Activated naive CD8-positive, alpha-beta T cell treated with anti-CD3 and anti-CD28 coated beads, Interleukin-2, amount 10 ng/mL, durations not matched to agents 7 days and 5 days (primary cell): ENCODE measurements at regions not wholly inside any gene's neighbourhood (a gene's known extent, or its start where the extent isn't known, plus 50 kb on each side); places are given as distances from the start of the nearest gene placed in this dataset.
A peak's percentile ranks its signal among the peaks of the same experiment; 100 is the strongest.

ENCODE experiments used
- ATAC-seq: fragments of 150-1000 bp; cut with Tn5 transposase; one replicate; pipeline ENCODE4 v1.10.0; 2021; ENCODE audit warnings: low read depth, moderate library complexity
- POLR2A ChIA-PET: fragments of 350-600 bp; sonication (Branson Sonifier 250); formaldehyde crosslinking; loops from one replicate; lab custom pipeline; 2021; ENCODE audit warnings: antibody characterized with exemption; lab: Charles Lee
- DNase-seq: peaks from one replicate; pipeline ENCODE4 v3.0.0; 2021
- H3K27ac Mint-ChIP-seq: one replicate; pipeline ENCODE4 v1.8.0; 2022; ENCODE audit warnings: mild to moderate bottlenecking, mixed read lengths
- H3K27me3 Mint-ChIP-seq: one replicate; pipeline ENCODE4 v1.8.0; 2022; ENCODE audit warnings: mild to moderate bottlenecking, moderate library complexity, mixed read lengths
- H3K36me3 Mint-ChIP-seq: one replicate; pipeline ENCODE4 v1.8.0; 2021; ENCODE audit warnings: mild to moderate bottlenecking, mixed read lengths
- H3K4me1 Mint-ChIP-seq: one replicate; pipeline ENCODE4 v1.8.0; 2021; ENCODE audit warnings: mixed read lengths
- H3K4me3 Mint-ChIP-seq: one replicate; pipeline ENCODE4 v1.8.0; 2022; ENCODE audit warnings: mild to moderate bottlenecking, moderate library complexity, mixed read lengths
- H3K9me3 Mint-ChIP-seq: one replicate; pipeline ENCODE4 v1.8.0; 2021; ENCODE audit warnings: mixed read lengths

GRCh38 chr5:8134609-8135008, 265.7 kb downstream of the MTRR start:
- H3K27ac Mint-ChIP-seq = no peak overlapping the region
- H3K4me1 Mint-ChIP-seq = no peaks in the 10 kb centered on the region
- DNase-seq = no peak

DNA sequence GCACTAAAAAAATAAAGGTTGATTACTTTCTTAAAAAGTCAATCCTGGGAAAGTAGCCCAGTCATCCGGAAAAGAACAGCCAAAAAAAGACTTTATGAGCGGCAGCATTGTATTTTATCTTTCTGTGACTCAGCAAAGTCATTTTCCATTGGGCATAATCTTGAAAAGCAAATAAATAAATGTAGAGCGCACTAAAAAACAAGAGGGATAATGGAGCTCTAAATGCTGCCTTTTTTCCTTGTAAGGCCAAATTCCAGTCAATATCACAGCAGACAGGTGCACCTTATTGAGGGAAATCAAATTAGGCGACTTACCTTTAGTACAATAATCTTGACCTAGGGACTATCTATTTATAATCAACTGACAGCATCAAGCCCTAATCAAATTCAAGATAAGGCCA, 266.8 kb downstream of the MTRR start:
- H3K9me3 Mint-ChIP-seq = no peaks in the 10 kb centered on the region
- no peaks in the 10 kb centered on the region for H3K36me3 Mint-ChIP-seq
- H3K27me3 Mint-ChIP-seq = no peaks in the 10 kb centered on the region
- H3K27ac Mint-ChIP-seq = no peak overlapping the region
- POLR2A ChIA-PET = no interaction called here
- ATAC-seq (no peak), DNase-seq (no peak)
- H3K4me1 Mint-ChIP-seq = no peaks in the 10 kb centered on the region
- no peak overlapping the region for H3K4me3 Mint-ChIP-seq

More at GRCh38 chr5:8134609-8135008, 265.7 kb downstream of the MTRR start:
- no peaks in the 10 kb centered on the region for H3K36me3 Mint-ChIP-seq
- ATAC-seq = no peak
- POLR2A ChIA-PET = no interaction called here
- H3K9me3 Mint-ChIP-seq = no peaks in the 10 kb centered on the region
- no peaks in the 10 kb centered on the region for H3K27me3 Mint-ChIP-seq
- no peak overlapping the region for H3K4me3 Mint-ChIP-seq

DNA sequence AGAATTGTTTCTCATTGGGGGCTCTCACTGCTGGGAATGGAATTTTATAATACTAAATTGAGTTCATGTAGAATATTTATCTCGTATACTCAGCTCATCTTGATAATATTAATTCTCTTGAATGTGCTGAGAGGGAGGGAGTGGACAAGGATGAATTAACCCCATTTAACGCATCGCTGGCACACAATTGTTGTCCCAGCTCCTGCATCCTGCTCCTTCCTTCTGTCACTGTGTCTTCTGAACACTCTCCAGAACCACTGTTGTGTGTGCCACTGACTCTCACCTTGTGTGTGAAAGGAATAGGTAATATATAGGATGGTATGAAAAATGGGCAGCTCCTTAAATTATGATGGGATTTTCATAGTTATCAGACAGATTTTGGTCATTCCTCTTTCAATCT, 267.3 kb downstream of the MTRR start:
- no peak for DNase-seq
- H3K9me3 Mint-ChIP-seq = no peaks in the 10 kb centered on the region
- no peaks in the 10 kb centered on the region for H3K36me3 Mint-ChIP-seq
- H3K27ac Mint-ChIP-seq = no peak overlapping the region
- H3K4me3 Mint-ChIP-seq = no peak overlapping the region
- POLR2A ChIA-PET = no interaction called here
- H3K4me1 Mint-ChIP-seq = no peaks in the 10 kb centered on the region
- H3K27me3 Mint-ChIP-seq = no peaks in the 10 kb centered on the region
- ATAC-seq = no peak

- no peaks in the 10 kb centered on the region for H3K4me1 Mint-ChIP-seq
- no peaks in the 10 kb centered on the region for H3K9me3 Mint-ChIP-seq
These were observed 269.1 kb downstream of the MTRR start for GRCh38 chr5:8137941-8138550.

DNA sequence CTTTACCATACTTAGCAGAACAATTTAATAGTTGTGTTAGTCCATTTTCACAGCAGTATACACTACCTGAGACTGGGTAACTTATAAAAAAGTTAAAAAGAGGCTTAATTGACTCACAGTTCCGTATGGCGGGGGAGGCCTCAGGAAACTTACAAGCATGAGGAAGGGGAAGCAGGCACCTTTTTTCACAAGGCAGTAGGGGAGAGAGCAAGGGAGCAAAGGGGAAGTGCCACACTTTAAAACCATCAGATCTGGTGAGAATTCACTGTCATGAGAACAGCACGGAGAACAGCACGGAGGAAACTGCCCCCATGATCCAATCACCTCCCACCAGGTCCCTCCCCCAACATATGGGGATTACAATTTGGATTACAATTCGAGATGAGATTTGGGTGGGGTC, 269.9 kb downstream of the MTRR start:
- H3K9me3 Mint-ChIP-seq = no peaks in the 10 kb centered on the region
- H3K27me3 Mint-ChIP-seq = no peaks in the 10 kb centered on the region
- POLR2A ChIA-PET = no interaction called here
- DNase-seq = no peak
- no peak for ATAC-seq
- no peaks in the 10 kb centered on the region for H3K36me3 Mint-ChIP-seq
- H3K4me3 Mint-ChIP-seq = no peak overlapping the region
- H3K27ac Mint-ChIP-seq = no peak overlapping the region
- H3K4me1 Mint-ChIP-seq = no peaks in the 10 kb centered on the region

More at GRCh38 chr5:8137941-8138550, 269.1 kb downstream of the MTRR start:
- H3K36me3 Mint-ChIP-seq = no peaks in the 10 kb centered on the region
- no peak overlapping the region for H3K4me3 Mint-ChIP-seq
- POLR2A ChIA-PET = no interaction called here
- DNase-seq (no peak), ATAC-seq (no peak)
- no peaks in the 10 kb centered on the region for H3K27me3 Mint-ChIP-seq
- H3K27ac Mint-ChIP-seq = no peak overlapping the region

DNA sequence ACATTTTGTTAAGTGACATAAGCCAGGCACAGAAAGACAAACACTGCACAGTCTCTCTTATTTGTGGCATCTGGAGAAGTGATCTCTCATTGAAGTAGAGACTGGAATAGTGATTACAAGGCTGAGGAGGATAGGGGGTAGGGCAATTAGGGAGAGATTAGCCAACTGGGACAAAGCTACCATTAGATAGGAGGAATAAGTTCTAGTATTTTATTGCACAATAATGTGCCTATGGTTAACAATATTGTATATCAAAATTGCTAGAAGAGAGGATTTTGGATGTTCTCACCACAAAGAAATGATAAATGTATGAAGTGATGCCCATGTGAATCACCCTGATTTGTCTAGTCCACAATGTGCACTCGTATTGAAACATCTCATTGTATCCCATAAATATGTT, 281.8 kb downstream of the MTRR start:
- no peak for ATAC-seq
- Mint-ChIP-seq H3K9me3 (peaks cover 4% of the 10 kb centered on the region), H3K36me3 (no peaks in the 10 kb centered on the region), H3K4me1 (no peaks in the 10 kb centered on the region), H3K27me3 (no peaks in the 10 kb centered on the region), H3K4me3 (no peak overlapping the region), H3K27ac (no peak overlapping the region)
- DNase-seq = no peak
- POLR2A ChIA-PET = no interaction called here

DNA sequence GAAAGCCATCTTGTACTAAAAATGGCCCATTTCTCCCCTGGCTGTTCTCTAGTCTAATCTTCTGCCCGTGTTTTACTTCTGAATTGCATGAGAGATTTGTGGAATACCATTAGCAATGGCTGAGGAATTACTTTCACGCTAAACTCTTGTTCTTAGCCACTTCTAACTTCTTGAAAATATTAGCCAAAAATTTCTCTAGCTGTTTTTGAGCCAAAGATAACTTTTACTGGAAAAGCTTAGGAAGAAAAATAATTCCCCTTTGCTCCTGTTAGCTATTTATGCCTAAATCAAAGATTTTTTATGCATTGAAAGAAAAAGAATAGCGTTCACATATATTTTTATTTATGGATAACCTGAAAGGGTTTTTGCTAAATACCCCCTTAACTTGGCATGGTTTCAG, 287.8 kb downstream of the MTRR start:
- no peaks in the 10 kb centered on the region for H3K27me3 Mint-ChIP-seq

DNA sequence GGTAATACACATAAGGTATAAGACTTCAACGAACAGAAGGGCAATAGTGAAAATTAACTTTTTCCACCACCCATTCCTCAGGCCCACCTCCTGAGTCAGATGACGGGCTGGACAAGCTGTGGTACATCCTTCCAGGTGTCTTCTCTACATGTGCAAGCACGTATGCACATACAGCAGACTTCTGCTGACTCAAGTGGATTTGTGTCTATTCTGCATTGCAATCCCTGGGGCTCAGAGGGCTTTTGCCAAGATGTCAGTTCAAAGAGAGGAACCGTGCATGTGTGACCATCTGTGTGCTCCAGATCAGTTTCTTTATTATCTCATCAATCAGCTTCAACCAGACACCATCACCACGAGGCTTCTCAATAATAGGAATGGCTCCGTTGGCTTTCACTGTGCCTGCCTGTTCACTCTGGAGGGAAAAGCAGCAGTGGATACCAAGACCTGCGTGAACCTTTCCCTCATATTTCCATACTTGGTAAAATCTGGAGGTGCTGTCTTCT, 288.4 kb downstream of the MTRR start:
- POLR2A ChIA-PET = no interaction called here
- Mint-ChIP-seq H3K27ac (no peak overlapping the region), H3K36me3 (no peaks in the 10 kb centered on the region), H3K27me3 (no peaks in the 10 kb centered on the region), H3K9me3 (peaks cover 3% of the 10 kb centered on the region), H3K4me1 (no peaks in the 10 kb centered on the region), H3K4me3 (no peak overlapping the region)
- DNase-seq (no peak), ATAC-seq (no peak)

More for the DNA sequence above, 287.8 kb downstream of the MTRR start:
- DNase-seq (no peak), ATAC-seq (no peak)
- no peaks in the 10 kb centered on the region for H3K4me1 Mint-ChIP-seq
- no peak overlapping the region for H3K4me3 Mint-ChIP-seq
- peaks cover 3% of the 10 kb centered on the region for H3K9me3 Mint-ChIP-seq
- H3K27ac Mint-ChIP-seq = no peak overlapping the region
- POLR2A ChIA-PET = no interaction called here
- no peaks in the 10 kb centered on the region for H3K36me3 Mint-ChIP-seq

DNA sequence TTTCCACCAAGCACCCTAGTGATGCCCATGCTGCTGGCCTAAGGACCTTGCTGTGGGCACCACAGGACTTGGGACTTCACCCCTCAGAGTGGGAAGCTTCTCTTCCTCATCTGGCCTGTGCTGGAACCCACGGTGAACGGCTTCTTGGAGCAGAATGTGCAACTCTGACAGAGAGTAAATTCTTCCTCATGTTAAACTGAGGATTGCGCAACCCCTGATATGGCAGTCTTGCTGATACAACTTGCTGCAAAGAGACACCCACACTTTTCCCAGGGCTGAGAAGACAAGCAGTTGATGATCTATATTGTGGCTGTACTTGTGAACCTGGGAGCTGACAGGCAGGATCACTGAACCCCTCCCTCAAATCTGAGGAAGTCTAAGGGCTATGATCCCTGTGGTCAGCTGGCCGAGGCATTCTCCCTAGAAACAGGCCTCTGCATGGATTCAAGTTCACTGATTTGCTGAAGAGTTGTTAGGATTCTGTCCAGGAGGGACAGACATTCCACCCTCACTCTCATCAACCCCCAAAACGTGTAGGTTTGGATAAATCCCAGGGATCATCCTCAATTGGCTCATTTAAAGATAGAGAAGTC, 307.2 kb downstream of the MTRR start:
- no peak for DNase-seq
- Mint-ChIP-seq H3K4me3 (no peak overlapping the region), H3K27me3 (no peaks in the 10 kb centered on the region), H3K4me1 (no peaks in the 10 kb centered on the region), H3K27ac (no peak overlapping the region), H3K36me3 (no peaks in the 10 kb centered on the region), H3K9me3 (no peaks in the 10 kb centered on the region)
- POLR2A ChIA-PET = no interaction called here
- ATAC-seq = no peak

- no peaks in the 10 kb centered on the region for H3K9me3 Mint-ChIP-seq
- no peaks in the 10 kb centered on the region for H3K4me1 Mint-ChIP-seq
- no peaks in the 10 kb centered on the region for H3K27me3 Mint-ChIP-seq
- H3K27ac Mint-ChIP-seq = no peak overlapping the region
- DNase-seq = peak; percentile 51
- POLR2A ChIA-PET = no interaction called here
- H3K36me3 Mint-ChIP-seq = no peaks in the 10 kb centered on the region
- no peak for ATAC-seq
- H3K4me3 Mint-ChIP-seq = no peak overlapping the region
These were observed 315.6 kb downstream of the MTRR start for GRCh38 chr5:8184455-8185063.

DNA sequence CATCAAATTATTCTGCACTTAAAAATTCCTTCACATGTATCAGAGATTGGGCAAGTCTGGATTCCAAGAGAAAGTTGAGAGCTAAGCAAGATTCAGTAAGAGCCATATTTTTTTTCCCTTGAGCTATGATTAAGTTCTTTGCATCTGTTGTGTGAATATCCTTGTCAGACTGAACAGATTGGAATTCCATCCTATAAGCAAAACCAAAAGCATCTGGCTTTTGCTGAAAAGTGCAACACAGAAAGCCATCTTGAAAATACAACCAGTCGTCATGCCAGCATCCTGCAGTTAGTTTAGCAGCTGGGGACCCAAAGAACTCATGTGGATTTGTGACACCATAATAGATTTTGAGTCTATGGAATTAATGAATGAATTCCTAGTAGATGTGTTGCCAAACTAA, 316.9 kb downstream of the MTRR start:
- ATAC-seq (no peak), DNase-seq (no peak)
- H3K4me1 Mint-ChIP-seq = no peaks in the 10 kb centered on the region
- no peaks in the 10 kb centered on the region for H3K27me3 Mint-ChIP-seq
- H3K27ac Mint-ChIP-seq = no peak overlapping the region
- H3K36me3 Mint-ChIP-seq = no peaks in the 10 kb centered on the region
- H3K4me3 Mint-ChIP-seq = no peak overlapping the region
- POLR2A ChIA-PET = no interaction called here
- peaks cover 1% of the 10 kb centered on the region for H3K9me3 Mint-ChIP-seq

DNA sequence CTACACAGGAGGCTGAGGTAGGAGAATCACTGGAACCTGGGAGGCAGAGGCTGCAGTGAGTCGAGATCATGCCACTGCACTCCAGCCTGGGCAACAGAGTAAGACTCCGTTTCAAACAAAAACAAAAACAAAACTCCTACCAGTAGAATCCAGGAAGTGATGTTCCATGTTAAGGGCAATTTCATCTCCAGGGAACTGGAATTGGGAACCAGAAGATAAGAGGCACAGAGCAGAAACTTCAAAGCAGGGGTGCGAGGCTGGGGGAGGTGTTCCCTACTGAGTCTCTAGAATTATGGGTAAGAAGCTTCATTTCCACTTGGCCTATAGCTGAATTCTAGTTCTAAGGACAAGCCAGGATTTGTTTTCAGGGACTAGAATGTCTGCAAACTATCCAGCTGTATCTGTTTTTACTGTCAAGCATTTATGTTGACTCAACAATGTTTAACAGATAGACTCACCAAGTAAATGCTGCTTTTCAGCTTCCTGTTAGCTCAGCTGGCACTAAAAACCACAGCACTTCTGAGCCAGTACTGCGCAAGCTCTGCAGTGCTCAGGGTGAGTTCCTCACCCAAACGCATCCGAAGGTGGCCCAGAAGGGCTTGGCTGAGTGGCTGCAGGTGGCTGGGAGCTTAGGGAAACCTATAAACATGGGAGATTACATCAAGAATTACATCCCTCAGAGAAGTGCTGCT, 320.1 kb downstream of the MTRR start:
- peaks cover 4% of the 10 kb centered on the region for H3K9me3 Mint-ChIP-seq
- H3K27ac Mint-ChIP-seq = no peak overlapping the region
- POLR2A ChIA-PET = no interaction called here
- no peaks in the 10 kb centered on the region for H3K4me1 Mint-ChIP-seq
- H3K27me3 Mint-ChIP-seq = no peaks in the 10 kb centered on the region
- ATAC-seq (no peak), DNase-seq (no peak)
- H3K4me3 Mint-ChIP-seq = no peak overlapping the region
- no peaks in the 10 kb centered on the region for H3K36me3 Mint-ChIP-seq

DNA sequence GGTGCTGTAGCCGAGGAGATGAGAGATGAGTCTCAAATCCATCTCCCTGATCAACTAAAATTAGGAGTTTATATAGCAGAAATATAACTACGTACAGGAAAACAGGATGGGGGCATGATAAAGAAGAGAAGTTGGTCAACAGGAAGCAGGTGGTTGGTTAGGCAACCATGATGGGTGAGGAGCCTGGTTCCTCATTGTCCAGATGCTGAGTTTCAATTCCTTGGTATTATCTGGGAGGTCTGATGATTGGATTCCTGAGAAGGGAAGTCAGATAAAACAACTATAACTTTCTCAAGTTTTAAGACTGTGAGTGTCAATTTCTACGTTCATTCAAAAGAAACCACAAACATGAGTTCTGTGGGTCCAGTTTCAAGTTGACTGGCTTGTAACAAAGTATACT, 323.9 kb downstream of the MTRR start:
- POLR2A ChIA-PET = no interaction called here
- DNase-seq (no peak), ATAC-seq (no peak)
- Mint-ChIP-seq H3K27me3 (no peaks in the 10 kb centered on the region), H3K4me3 (no peak overlapping the region), H3K27ac (no peak overlapping the region), H3K4me1 (no peaks in the 10 kb centered on the region), H3K9me3 (peaks cover 4% of the 10 kb centered on the region), H3K36me3 (no peaks in the 10 kb centered on the region)

DNA sequence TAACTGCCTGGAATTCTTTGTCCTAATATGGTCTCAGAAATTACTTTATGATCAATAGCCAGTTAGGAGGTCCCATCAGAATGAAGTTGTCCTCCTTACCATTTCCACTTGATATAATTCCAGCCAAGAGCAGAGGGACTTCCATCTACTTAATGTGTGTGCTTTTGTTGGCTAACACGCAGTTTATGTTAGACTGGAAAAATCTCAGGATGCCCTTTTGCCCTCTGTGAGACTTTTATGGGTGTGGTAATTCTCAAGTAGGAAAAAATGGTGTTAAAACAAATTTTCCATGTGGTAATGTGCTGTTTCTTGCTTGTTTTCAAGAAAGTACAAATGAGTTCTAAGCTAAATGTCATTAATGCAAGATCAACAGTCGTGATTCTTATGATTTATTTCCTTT, 327.1 kb downstream of the MTRR start:
- no peak overlapping the region for H3K4me3 Mint-ChIP-seq
- no peaks in the 10 kb centered on the region for H3K27me3 Mint-ChIP-seq
- no peak for DNase-seq
- POLR2A ChIA-PET = no interaction called here
- H3K4me1 Mint-ChIP-seq = no peaks in the 10 kb centered on the region
- no peaks in the 10 kb centered on the region for H3K36me3 Mint-ChIP-seq
- no peak for ATAC-seq
- H3K9me3 Mint-ChIP-seq = peaks cover 3% of the 10 kb centered on the region
- H3K27ac Mint-ChIP-seq = no peak overlapping the region
